Stimulated activated naive CD4-positive, alpha-beta T cell (primary cell): ENCODE measurements at regions not wholly inside any gene's neighbourhood (a gene's known extent, or its start where the extent isn't known, plus 50 kb on each side); places are given as distances from the start of the nearest gene placed in this dataset.
A peak's percentile ranks its signal among the peaks of the same experiment; 100 is the strongest.

ENCODE experiments used
- DNase-seq, 6 experiments: peaks; one replicate each; lab custom pipeline; 2025; lab: John Stamatoyannopoulos, UW

- no peak for DNase-seq
These were observed 157.3 kb upstream of the CHAC2 start for GRCh38 chr2:53610260-53610659.

DNA sequence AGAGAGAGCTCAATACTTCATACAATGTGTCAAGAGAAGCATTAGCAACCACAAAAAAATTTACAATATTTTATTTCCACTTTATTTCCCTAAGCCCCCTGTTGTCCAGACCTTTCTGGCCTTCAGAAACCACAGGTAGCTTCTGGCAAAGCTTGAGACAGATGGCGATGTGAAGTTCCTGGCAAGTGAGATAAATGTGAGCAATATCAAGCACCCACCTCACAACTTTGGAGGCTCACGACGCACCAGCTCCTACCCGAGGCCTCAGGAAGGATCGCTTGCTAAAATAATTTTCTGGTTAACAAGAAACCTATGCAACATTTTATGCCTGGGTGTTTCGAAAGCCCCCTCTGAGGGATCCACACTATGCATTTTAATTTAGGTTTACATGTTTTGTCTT, 158.1 kb upstream of the CHAC2 start:
- no peak for DNase-seq

- DNase-seq: no peak
These were observed 159.3 kb upstream of the CHAC2 start for GRCh38 chr2:53608293-53608692.

- DNase-seq: no peak
These were observed 166.8 kb upstream of the CHAC2 start for GRCh38 chr2:53600815-53601214.

GRCh38 chr2:53586733-53587612, 180.6 kb upstream of the CHAC2 start:
- DNase-seq: peak in 1 of 6 experiments; percentile 24

DNA sequence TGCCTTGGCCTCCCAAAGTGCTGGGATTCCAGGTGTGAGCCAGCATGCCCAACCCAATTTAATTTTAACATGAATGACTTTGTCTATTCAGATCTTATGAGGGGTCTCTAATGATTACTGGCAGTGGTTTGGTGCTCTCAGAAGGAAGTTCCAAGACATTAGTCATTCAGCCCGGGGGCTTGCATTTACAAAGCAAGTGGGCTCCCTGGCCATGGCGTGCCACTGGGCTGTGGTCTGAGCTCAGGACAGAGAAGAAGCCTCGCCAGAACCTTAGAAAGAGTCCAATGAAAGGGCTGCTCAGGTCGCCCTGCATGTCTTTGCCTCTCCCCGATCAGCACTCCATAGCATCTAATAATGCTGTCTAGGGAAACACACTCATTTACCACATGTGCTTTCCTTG, 182.6 kb upstream of the CHAC2 start:
- no peak for DNase-seq

DNA sequence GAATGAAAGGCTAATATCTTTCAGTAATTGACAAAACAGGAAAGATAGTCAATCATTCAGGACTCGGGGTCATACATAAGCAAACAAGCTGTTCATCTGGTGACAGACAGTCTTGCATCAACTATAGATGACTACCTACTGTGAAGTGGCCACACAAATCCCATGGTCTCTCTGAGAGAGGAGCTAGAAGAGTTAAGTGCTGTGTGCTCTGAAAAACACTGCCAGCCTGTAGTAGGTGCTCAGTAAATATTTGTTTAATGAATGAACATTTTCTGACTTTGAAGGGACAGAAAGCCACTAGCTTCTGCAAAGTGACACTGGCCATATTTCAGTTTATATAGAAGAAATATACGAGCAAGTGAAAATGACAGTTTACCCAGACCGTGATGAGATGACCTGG, 184.0 kb upstream of the CHAC2 start:
- DNase-seq: no peak

- no peak for DNase-seq
These were observed 185.0 kb upstream of the CHAC2 start for GRCh38 chr2:53582556-53582955.

DNA sequence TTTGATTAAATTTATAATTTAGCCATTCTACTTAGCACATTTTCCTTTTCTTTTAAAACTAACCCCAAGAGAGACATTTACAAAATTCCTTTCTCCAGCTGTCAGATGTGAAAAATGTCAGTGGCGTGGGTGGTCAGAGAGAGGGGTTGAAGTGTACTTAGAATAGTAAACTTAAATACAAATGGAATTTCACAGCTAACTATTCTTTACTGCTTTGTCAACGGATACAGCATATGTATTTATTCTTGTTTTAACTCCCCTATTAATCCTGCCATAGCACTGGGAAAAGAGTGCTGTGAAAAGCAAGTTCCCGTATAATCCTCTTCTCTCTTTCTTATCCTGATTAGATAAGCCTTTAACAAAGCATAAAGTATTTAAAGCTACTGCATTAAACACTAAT, 191.4 kb upstream of the CHAC2 start:
- no peak for DNase-seq

GRCh38 chr2:53575721-53576124, 191.9 kb upstream of the CHAC2 start:
- DNase-seq: no peak

GRCh38 chr2:53572696-53573095, 194.9 kb upstream of the CHAC2 start:
- no peak for DNase-seq

- DNase-seq: no peak
These were observed 197.5 kb upstream of the CHAC2 start for GRCh38 chr2:53569957-53570727.

GRCh38 chr2:53568469-53568868, 199.1 kb upstream of the CHAC2 start:
- DNase-seq: no peak

GRCh38 chr2:53567073-53567472, 200.5 kb upstream of the CHAC2 start:
- DNase-seq: no peak

- DNase-seq: no peak
These were observed 205.2 kb upstream of the CHAC2 start for GRCh38 chr2:53562407-53562806.

GRCh38 chr2:53561155-53561554, 206.4 kb upstream of the CHAC2 start:
- no peak for DNase-seq

DNA sequence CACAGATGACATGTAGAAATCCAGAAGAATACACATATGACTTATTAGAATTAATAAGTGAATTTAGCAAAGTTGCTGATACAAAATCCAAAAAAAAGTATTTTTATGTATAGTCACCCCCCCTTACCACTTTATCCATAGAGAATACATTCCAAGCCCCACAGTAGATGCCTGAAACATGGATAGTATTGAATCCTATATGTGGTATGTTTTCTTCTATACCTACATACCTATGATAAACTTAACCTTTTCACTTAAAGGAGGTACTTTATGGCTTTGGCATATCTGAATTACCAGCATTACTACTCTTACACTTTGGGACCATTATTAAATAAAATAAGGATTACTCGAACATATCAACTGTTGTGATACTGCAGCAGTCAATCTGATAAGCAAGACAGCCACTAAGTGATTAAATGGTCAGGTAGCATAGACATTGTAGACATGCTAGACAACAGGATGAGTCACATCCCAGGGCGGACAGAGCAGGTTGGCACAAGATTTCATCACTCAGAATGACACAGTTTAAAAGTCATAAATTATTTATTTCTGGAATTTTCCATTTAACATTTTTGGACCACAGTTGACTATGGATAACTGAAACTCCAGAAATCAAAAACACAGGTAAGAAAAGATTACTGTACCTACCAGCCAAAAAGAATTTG, 208.2 kb upstream of the CHAC2 start:
- DNase-seq: no peak

DNA sequence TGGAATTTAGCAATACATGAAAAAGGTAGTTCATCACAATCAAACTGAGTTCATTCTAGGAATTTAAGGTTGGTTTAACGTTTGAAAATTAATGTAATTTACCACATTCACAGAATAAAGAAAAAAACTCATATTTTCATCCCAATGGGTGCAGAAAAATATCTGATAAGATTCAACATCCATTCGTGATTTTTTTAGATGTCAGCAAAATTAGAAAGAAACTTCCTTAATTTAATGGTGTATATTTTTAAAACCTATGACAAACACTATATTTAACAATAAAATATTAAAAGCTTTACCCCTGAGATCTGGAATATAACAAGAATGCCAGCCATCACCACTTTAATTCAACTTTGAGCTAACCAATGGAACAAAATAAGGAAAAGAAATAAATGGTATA, 208.7 kb upstream of the CHAC2 start:
- DNase-seq: no peak

GRCh38 chr2:53549497-53549896, 218.1 kb upstream of the CHAC2 start:
- no peak for DNase-seq

DNA sequence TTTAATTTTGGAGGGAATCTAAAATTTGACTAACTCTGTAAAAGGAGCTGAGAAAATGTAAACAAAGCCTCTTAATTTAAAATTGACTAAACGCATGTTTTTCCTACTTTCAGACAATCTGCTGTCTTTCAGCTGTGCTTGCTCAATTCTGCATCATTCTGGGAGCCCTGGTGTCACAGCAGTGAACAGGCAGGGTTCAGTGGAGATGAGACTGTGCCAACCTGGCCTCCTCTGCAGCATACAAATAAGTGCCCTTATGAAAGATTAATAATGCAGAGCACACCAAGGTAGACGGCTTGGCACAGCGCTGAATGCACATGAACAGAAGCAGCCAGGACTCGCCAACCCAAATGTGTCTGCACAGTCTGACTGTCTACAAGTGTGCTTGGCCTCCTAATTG, 222.0 kb upstream of the CHAC2 start:
- no peak for DNase-seq

GRCh38 chr2:53544871-53545558, 222.6 kb upstream of the CHAC2 start:
- no peak for DNase-seq

DNA sequence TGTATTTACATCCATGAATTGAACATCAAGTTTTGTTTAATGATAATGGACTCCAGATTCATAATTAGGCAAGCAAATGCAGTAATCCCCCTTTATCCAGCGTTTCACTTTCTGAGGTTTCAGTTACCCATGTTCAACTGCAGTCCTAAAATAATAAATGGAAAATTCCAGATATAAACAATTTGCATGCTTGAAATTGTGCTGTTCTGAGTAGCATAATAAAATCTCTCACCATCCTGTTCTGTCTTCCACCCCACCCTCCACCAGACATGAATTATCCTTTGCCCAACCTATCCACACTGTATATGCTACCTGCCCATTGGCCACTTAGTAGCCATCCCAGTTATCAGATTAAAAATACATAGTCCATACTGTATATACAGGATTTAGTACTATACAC, 224.5 kb upstream of the CHAC2 start:
- no peak for DNase-seq
